HEK293T (cell line): ENCODE measurements at regions not wholly inside any gene's neighbourhood (a gene's known extent, or its start where the extent isn't known, plus 50 kb on each side); places are given as distances from the start of the nearest gene placed in this dataset.

Source experiments
- ARNT ChIP-seq: fragments of 450-650 bp; IDR thresholded peaks from 2 replicates; pipeline ENCODE4 v1.6.1; 2017; ENCODE audit warnings: mild to moderate bottlenecking
- BHLHE40 ChIP-seq: fragments of 450-650 bp; IDR thresholded peaks from 2 replicates; pipeline ENCODE4 v1.6.1; 2016; ENCODE audit warnings: mild to moderate bottlenecking, moderate library complexity, borderline replicate concordance
- ELF4 ChIP-seq: fragments of 450-650 bp; IDR thresholded peaks from 2 replicates; pipeline ENCODE4 v1.6.1; 2017; ENCODE audit warnings: antibody characterized with exemption
- FOXA1 ChIP-seq: fragments of 450-650 bp; IDR thresholded peaks from 2 replicates; pipeline ENCODE4 v1.6.1; 2016; ENCODE audit warnings: mild to moderate bottlenecking
- FOXK2 ChIP-seq: fragments of 450-650 bp; IDR thresholded peaks from 2 replicates; pipeline ENCODE4 v1.6.1; 2016; ENCODE audit warnings: mild to moderate bottlenecking
- FOXM1 ChIP-seq: fragments of 450-650 bp; IDR thresholded peaks from 2 replicates; pipeline ENCODE4 v1.6.1; 2017; ENCODE audit warnings: mild to moderate bottlenecking, borderline replicate concordance
- NFRKB ChIP-seq: fragments of 450-650 bp; IDR thresholded peaks from 2 replicates; pipeline ENCODE4 v1.6.1; 2016; ENCODE audit warnings: mild to moderate bottlenecking, moderate library complexity
- SP1 ChIP-seq: fragments of 450-650 bp; IDR thresholded peaks from 2 replicates; pipeline ENCODE4 v1.6.1; 2017
- SUZ12 ChIP-seq: fragments of 450-650 bp; IDR thresholded peaks from 2 replicates; pipeline ENCODE4 v1.6.1; 2016; ENCODE audit warnings: mild to moderate bottlenecking
- TARDBP ChIP-seq: fragments of 450-650 bp; IDR thresholded peaks from 2 replicates; pipeline ENCODE4 v1.6.1; 2016
- TF ChIP-seq, protein P1 (sequence below): fragments of 450-650 bp; IDR thresholded peaks from 2 replicates; pipeline ENCODE4 v1.6.1; 2016

DNA sequence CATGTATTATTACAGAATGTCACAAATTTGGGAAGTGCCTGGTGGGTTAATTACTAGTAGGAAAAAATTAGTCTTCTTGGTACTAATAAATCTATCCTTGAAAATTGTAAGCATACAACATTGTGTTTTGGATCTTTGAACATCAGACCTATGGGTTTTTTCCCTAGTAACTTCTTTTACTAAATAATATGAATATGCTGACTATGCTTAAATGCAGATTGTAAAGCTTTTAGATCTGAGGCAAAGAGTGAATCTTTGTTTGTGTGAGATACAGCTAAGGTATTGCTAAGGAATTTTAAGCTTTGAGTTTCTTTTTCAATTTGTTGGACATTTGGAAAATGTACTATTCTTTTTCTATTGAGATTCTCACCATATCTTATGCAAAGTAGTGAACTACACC lies 390.6 kb upstream of the CCNH start:
- TF ChIP-seq TARDBP (no peak), NFRKB (no peak), ARNT (no peak), ELF4 (no peak), FOXK2 (no peak), BHLHE40 (no peak), FOXA1 (no peak), SUZ12 (no peak), SP1 (no peak), FOXM1 (no peak)
- TF ChIP-seq, protein P1, sequence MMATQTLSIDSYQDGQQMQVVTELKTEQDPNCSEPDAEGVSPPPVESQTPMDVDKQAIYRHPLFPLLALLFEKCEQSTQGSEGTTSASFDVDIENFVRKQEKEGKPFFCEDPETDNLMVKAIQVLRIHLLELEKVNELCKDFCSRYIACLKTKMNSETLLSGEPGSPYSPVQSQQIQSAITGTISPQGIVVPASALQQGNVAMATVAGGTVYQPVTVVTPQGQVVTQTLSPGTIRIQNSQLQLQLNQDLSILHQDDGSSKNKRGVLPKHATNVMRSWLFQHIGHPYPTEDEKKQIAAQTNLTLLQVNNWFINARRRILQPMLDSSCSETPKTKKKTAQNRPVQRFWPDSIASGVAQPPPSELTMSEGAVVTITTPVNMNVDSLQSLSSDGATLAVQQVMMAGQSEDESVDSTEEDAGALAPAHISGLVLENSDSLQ = no peak
